GM21576 (cell line): ENCODE measurements at regions not wholly inside any gene's neighbourhood (a gene's known extent, or its start where the extent isn't known, plus 50 kb on each side); places are given as distances from the start of the nearest gene placed in this dataset.

ENCODE experiments used
- ATAC-seq: cut with Tn5 transposase; IDR thresholded peaks from one replicate; pipeline ENCODE4 v1.9.1; 2021; ENCODE audit warnings: mild to moderate bottlenecking, moderate library complexity; ENCODE audit not compliant: unreplicated experiment

DNA sequence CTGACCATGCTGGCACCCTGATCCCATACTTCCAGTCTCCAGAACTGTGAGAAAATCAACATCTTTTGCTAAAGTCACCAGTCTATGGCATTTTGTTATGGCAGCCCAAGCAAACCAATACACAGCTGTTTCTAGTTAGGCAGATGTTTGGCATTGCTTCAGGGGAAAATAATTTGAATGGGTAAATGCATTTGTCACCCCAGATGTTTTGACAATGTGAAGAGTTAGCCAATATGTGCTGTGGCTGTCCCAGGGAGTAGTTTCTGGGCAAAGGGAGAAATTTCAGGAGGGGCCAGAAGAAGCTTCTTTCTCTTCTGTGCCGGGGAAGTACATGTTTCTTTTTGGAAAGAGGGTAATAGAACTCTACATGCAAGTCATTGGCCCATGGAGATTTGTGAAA lies 619.0 kb downstream of the SLC4A3 start:
- ATAC-seq = no peak

DNA sequence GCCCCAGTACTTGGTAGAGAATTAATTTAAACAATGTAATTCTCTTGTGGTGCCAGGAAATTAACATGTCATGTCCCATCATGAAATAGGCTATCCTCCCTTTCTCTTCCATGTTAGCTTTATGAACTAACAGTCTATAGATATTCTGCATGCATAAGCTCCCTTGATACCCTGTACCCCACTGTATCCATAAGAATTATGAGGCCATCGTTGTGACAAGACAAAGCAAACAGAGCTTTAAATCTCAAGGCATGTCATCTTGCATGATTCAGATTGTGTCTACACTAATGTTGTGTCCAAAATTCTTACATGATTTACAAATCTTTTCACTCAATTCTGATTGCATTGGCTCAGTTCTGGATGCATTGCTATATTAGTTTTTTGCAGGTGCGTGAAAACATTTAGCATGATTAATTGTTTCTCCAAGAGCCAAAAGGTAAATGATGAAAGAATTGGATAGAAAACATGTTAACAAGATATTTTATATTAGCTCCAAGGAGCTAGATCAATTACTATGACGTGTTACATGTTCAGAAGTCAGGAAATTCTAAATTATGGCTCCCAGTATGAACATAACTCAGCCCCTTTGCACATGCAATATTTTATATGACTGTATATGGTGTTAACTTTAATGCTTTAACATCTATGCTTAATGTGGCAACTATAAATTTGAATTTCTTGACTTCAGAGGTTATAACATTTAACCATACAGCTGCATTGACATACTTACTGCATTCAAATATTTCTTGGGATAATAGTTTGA lies 620.3 kb downstream of the SLC4A3 start:
- no peak for ATAC-seq

DNA sequence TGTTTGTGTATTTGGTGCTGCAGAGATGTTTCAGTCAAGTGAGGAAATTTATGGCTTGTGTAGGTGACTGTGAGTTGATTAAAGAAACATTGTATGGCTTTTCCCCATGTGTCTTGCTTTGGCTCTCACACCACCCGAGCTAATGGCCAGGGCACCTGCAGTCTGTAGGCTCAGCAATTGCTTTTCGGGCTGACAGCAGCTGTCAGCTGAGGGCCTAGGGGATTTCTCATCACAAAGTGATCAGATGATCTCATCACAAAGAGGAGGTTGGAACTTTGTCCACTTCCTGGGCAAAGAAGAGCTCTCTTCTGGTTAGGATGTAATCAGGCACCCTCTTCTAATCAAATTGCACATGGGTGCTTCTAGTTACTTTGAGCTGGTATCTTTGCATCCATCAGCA lies 632.2 kb downstream of the SLC4A3 start:
- ATAC-seq = no peak

GRCh38 chr2:220263300-220263699 lies 635.9 kb downstream of the SLC4A3 start:
- ATAC-seq = no peak

GRCh38 chr2:220269367-220269766 lies 641.9 kb downstream of the SLC4A3 start:
- no peak for ATAC-seq

DNA sequence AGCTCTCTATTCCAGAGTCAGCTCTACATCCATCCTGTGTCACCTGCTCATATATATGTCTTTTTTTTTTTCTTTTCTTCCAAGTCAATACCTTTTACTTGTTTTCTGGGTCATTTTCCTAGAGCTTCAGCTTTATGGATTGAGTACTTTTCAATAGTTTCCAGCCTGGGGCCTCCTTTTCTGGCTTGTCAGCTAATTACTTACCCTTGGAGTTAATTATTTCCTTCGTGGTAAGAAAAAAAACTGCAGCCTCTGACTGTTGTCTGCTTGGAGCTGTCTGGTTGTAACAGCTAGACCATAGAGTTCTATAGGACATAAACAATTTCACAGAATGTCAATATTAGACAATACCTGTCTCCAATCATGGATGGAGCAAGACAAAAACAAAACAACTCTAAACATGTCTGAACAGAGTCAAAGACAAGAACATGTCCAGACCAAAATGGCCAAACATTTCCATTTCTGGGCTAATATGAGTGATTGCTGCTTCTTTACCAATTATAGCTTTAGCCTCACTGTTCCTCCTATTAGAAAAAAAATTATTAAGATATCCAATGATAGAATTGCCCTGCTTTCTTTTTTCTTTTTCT lies 643.1 kb downstream of the SLC4A3 start:
- ATAC-seq = no peak

DNA sequence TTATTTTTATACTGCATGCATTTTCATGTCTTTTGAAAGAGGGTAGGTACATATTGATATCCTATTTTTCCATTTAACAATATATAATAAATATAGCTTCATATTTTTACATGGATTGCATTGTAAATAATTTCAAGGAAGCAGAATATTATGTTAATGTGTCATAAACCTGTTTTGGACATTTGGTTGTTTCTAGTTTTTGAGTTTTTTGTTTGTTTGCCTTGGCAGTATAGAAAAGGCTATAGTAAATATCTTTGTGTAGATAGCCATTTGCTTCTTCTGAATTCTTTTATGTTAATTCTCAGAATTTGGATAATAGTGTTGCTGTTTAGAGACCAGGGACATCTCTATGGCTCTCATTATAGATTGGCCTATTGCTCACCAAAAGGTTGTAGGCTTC lies 645.2 kb downstream of the SLC4A3 start:
- ATAC-seq = no peak

GRCh38 chr2:220273082-220273481 lies 645.7 kb downstream of the SLC4A3 start:
- no peak for ATAC-seq

DNA sequence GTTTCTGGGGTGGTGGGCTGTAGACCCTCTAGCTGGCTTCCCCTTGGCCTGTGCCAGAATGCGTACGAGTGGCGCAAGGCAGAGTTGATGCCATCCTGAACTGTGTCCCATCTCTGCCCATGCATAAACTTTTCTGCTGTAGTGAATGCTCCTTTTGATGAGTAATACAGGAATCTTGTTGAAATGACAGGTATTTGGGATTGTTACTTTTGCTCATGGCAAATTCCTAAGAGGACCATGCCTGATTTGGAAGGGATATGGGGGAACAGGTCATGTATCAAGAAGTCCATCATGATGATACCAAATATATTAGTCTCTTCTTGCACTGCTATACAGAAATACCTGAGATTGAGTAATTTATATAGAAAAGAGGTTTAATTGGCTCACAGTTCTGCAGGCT lies 648.0 kb downstream of the SLC4A3 start:
- ATAC-seq = no peak

GRCh38 chr2:220276741-220277444 lies 649.5 kb downstream of the SLC4A3 start:
- ATAC-seq = no peak

DNA sequence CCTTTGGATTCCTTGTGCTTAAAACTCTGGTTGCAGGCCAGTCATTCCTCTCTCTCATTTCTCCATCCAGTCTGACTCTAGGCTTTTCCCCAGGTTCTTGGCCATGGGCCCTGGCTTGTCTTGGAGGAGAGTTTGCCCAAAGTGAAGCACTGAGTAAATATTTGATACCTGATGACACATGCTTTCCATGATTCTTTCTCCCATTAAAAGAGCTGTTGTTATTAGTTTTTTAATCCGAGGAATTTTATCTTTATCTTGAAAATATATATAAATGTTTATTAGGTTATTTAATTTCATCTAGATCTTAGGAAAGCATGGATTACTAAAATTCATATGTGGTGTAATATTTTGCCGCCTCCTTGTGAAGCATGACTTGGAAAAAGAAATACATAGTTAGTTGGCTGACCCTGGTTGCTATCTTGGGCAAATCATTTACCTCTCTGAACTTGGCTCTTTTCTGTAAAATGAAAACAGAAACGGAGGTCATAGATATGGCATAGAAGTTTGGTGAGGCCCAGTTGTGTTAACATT lies 650.1 kb downstream of the SLC4A3 start:
- no peak for ATAC-seq

DNA sequence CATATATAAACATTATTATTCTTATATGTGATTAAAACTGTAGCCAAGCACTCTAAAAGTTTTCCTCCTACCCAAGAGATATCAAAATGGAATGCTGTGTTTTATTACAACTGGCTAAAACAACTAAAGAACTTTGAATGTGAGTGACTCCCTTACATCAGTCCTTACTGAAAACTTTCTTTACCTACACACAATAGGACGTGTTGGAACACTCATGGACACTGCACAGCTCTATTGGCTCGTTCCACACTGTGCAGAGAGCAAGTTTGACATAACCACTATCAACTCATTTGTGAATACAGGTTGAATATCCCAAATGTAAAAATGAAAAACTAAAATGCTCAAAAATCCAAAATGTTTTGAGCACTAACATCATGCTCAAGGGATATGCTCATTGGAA lies 650.6 kb downstream of the SLC4A3 start:
- ATAC-seq = no peak

DNA sequence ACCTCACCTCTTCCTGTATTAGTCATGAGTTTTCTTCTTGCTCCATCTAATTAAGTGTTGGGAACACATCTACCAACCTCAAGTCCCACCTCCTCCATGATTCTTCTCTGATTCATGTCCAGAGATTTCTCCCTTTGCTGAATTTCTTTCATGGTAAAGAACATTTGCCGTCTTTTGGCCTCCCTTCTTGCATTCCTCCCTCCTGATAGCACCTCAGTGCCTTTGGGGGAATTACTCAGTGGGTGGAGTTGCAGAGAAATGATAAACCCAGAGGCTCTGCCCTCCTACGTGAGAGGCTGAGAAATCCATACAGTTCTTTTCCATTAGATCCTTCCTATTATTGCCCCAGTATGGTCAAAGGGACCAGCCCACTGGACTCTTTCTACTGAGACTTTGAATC lies 651.9 kb downstream of the SLC4A3 start:
- no peak for ATAC-seq

DNA sequence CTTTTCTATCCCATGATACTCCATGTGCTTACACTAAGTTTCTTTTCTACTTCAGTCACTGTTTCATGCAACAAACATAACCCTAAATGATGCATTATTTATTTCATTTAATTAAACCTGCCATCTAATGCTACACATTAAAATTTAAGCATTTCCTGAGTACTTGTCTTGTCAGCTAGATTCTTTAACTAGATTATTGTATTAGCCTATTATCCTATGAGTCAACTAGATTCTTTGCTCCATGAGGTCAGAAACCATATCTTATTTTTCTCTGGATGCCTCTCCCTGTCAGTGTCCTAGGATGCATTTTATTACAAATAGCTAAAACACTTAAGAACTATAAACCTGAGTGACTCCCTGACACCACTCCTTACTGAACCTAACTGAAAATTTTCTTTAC lies 652.4 kb downstream of the SLC4A3 start:
- no peak for ATAC-seq

DNA sequence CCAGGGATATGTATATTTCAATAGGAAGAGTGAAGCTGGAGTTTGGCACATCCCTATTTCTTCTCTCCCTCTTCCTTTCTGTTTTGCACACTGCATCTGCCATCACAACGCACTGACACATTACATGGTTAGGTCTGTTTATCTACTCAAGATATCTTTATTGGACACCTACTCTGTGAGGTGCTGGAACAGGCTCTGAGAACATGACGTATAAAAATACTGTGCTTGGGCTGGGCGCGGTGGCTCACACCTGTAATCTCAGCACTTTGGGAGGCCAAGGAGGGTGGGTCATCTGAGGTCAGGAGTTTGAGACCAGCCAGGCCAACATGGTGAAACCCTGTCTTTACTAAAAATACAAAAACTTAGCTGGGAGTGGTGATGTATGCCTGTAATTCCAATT lies 653.3 kb downstream of the SLC4A3 start:
- no peak for ATAC-seq

- ATAC-seq = no peak
These were observed 654.3 kb downstream of the SLC4A3 start for GRCh38 chr2:220281771-220282170.

GRCh38 chr2:220282236-220282635 lies 654.8 kb downstream of the SLC4A3 start:
- ATAC-seq = no peak

- ATAC-seq = no peak
These were observed 666.5 kb downstream of the SLC4A3 start for GRCh38 chr2:220293966-220294365.

- no peak for ATAC-seq
These were observed 668.7 kb downstream of the SLC4A3 start for GRCh38 chr2:220296174-220296573.

- no peak for ATAC-seq
These were observed 669.7 kb downstream of the SLC4A3 start for GRCh38 chr2:220297093-220297492.

DNA sequence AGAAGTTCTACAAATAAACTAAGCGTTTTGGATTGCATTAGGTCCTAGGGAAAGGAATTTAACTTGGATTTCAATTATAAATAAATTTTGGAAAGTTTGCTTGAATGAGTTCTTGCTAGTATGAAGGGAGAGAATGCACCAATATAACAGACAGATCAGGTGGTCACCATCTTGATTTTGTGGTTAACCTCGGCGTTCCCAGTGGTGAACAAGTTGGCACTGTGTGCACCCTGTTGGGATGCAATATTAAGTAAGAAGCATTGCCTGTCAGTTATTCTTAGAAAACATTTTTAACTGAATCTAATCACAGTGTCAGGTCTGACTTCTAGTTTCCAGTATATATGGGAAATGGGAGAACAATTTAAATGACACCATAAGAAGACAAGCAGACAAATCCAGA lies 673.4 kb downstream of the SLC4A3 start:
- ATAC-seq = no peak

DNA sequence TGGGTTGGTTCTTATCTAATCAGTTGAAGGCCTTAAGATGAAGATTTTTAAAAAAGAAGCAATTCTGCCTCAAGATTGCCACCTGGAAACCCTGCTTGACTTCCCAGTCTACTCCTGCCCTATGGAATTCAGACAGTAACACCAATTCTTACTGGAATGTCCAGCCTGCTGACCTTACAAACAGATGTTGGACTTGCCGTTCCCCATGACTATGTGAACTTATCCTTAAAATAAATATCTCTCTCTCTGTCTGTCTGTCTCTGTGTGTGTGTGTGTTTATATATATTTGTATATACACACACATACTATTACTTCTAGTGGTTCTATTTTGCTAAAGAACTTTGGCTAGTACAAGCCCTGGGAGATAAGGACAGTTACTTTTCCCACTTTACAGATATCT lies 675.3 kb downstream of the SLC4A3 start:
- no peak for ATAC-seq
